ENCODE measurements at regions not wholly inside any gene's neighbourhood (a gene's known extent, or its start where the extent isn't known, plus 50 kb on each side); places are given as distances from the start of the nearest gene placed in this dataset.

GRCh38 chr2:104977958-104978357, 59.9 kb upstream of the MRPS9 start:
- no peak for ATAC-seq

GRCh38 chr2:104979786-104980185, 58.1 kb upstream of the MRPS9 start:
- ATAC-seq: peak; percentile 63

- ATAC-seq: no peak
Measured at GRCh38 chr2:104982111-104982510, 55.8 kb upstream of the MRPS9 start.

Data from esophagus mucosa (tissue), 1 donor.